Astrocyte (in vitro differentiated cells and primary cell): ENCODE measurements at regions not wholly inside any gene's neighbourhood (a gene's known extent, or its start where the extent isn't known, plus 50 kb on each side); places are given as distances from the start of the nearest gene placed in this dataset.

Experiments used
- EZH2 ChIP-seq: IDR thresholded peaks from 2 replicates; pipeline ENCODE4 v1.6.1; 2012; ENCODE audit warnings: mild to moderate bottlenecking, low read length, inconsistent platforms; ENCODE audit not compliant: insufficient read depth
- TF ChIP-seq, protein P1 (sequence below): IDR thresholded peaks from 2 replicates; pipeline ENCODE4 v1.5.1; 2011; ENCODE audit warnings: low read depth, mild to moderate bottlenecking, inconsistent platforms, low read length, moderate library complexity; ENCODE audit not compliant: insufficient read depth

- TF ChIP-seq, protein P1, sequence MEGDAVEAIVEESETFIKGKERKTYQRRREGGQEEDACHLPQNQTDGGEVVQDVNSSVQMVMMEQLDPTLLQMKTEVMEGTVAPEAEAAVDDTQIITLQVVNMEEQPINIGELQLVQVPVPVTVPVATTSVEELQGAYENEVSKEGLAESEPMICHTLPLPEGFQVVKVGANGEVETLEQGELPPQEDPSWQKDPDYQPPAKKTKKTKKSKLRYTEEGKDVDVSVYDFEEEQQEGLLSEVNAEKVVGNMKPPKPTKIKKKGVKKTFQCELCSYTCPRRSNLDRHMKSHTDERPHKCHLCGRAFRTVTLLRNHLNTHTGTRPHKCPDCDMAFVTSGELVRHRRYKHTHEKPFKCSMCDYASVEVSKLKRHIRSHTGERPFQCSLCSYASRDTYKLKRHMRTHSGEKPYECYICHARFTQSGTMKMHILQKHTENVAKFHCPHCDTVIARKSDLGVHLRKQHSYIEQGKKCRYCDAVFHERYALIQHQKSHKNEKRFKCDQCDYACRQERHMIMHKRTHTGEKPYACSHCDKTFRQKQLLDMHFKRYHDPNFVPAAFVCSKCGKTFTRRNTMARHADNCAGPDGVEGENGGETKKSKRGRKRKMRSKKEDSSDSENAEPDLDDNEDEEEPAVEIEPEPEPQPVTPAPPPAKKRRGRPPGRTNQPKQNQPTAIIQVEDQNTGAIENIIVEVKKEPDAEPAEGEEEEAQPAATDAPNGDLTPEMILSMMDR = no peak
- no peak for TF ChIP-seq EZH2
These were observed 1229.6 kb upstream of the ALCAM start for GRCh38 chr3:104137116-104137515.
